OCI-LY3 (cell line): ENCODE measurements at regions not wholly inside any gene's neighbourhood (a gene's known extent, or its start where the extent isn't known, plus 50 kb on each side); places are given as distances from the start of the nearest gene placed in this dataset.

Experiments used
- H2AFZ ChIP-seq: fragments of 200-600, 300-600 bp; shearing (Covaris generic); 2 replicates; pipeline ENCODE4 v1.6.0; 2014; ENCODE audit warnings: antibody characterized with exemption, low read depth, low read length
- H3K27ac ChIP-seq: fragments of 200-600, 300-600 bp; sonication (generic); 2 replicates; pipeline ENCODE4 v1.5.1; 2014; ENCODE audit warnings: mild to moderate bottlenecking, low read length, moderate library complexity, mixed read lengths
- H3K27me3 ChIP-seq: fragments of 200-600, 300-600 bp; sonication (generic); 2 replicates; pipeline ENCODE4 v1.6.1; 2014; ENCODE audit warnings: low read depth, low read length, mixed read lengths
- H3K36me3 ChIP-seq: fragments of 200-600, 300-600 bp; sonication (generic); replicated peaks from 2 replicates; pipeline ENCODE3; 2014; ENCODE audit warnings: low read depth, low read length, mixed read lengths
- H3K4me1 ChIP-seq: fragments of 300-600, 200-600 bp; sonication (generic); 2 replicates; pipeline ENCODE4 v1.6.1; 2014; ENCODE audit warnings: low read length, mixed read lengths
- H3K4me2 ChIP-seq: fragments of 200-600, 300-600 bp; sonication (generic); 2 replicates; pipeline ENCODE4 v1.6.1; 2014; ENCODE audit warnings: low read length, mixed read lengths
- H3K4me3 ChIP-seq: fragments of 300-600, 200-600 bp; sonication (generic); 2 replicates; pipeline ENCODE4 v1.5.1; 2014; ENCODE audit warnings: antibody characterized with exemption, mild to moderate bottlenecking, low read length, moderate library complexity
- H3K79me2 ChIP-seq: fragments of 300-600, 200-600 bp; shearing (Covaris generic); 2 replicates; pipeline ENCODE4 v1.6.1; 2014; ENCODE audit warnings: mild to moderate bottlenecking, low read length, mixed read lengths
- H3K9ac ChIP-seq: fragments of 300-600, 200-600 bp; shearing (Covaris generic); 2 replicates; pipeline ENCODE4 v1.6.0; 2014; ENCODE audit warnings: mild to moderate bottlenecking, low read length, moderate library complexity
- H3K9me3 ChIP-seq: fragments of 200-600, 300-600 bp; shearing (Covaris generic); 2 replicates; pipeline ENCODE4 v1.6.1; 2014; ENCODE audit warnings: low read length, mixed read lengths; ENCODE audit not compliant: insufficient read depth
- H4K20me1 ChIP-seq: fragments of 200-600, 300-600 bp; sonication (generic); 2 replicates; pipeline ENCODE4 v1.6.1; 2016; ENCODE audit warnings: low read length, mixed read lengths; ENCODE audit not compliant: insufficient read depth
- EZH2phosphoT487 ChIP-seq: fragments of 200-600 bp; shearing (Covaris generic); IDR thresholded peaks from 2 replicates; pipeline ENCODE4 v1.6.1; 2018; ENCODE audit warnings: antibody characterized with exemption, mixed run types, low read depth
- TF ChIP-seq, protein P1 (sequence below): fragments of 200-600, 300-600 bp; sonication (generic); IDR thresholded peaks from 2 replicates; pipeline ENCODE4 v1.5.1; 2014; ENCODE audit warnings: antibody characterized with exemption, low read length, low read depth

DNA sequence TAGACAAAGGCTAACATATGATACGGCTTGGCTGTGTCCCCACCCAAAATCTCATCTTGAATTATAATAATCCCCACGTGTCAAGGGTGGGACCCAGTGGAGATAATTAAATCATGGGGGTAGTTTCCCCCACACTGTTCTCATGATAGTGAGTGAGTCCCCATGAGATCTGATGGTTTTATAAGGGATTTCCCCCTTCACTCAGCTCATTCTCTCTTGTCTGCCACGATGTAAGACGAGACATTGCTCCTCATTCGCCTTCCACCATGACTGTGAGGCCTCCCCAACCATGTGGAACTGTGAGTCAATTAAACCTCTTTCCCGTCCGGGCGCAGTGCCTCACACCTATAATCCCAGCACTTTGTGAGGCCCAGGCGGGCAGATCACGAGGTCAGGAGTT lies 143.5 kb downstream of the RXFP2 start:
- H3K27ac ChIP-seq, result no peak overlapping the region
- no peak overlapping the region for H2AFZ ChIP-seq
- no peaks in the 10 kb centered on the region for H3K36me3 ChIP-seq
- H3K27me3 ChIP-seq, result peaks cover 13% of the 10 kb centered on the region
- H4K20me1 ChIP-seq, result no peaks in the 10 kb centered on the region
- H3K4me1 ChIP-seq, result peaks cover 28% of the 10 kb centered on the region
- H3K4me3 ChIP-seq, result no peak overlapping the region
- H3K4me2 ChIP-seq, result no peak overlapping the region
- TF ChIP-seq EZH2phosphoT487, result no peak
- TF ChIP-seq, protein P1, sequence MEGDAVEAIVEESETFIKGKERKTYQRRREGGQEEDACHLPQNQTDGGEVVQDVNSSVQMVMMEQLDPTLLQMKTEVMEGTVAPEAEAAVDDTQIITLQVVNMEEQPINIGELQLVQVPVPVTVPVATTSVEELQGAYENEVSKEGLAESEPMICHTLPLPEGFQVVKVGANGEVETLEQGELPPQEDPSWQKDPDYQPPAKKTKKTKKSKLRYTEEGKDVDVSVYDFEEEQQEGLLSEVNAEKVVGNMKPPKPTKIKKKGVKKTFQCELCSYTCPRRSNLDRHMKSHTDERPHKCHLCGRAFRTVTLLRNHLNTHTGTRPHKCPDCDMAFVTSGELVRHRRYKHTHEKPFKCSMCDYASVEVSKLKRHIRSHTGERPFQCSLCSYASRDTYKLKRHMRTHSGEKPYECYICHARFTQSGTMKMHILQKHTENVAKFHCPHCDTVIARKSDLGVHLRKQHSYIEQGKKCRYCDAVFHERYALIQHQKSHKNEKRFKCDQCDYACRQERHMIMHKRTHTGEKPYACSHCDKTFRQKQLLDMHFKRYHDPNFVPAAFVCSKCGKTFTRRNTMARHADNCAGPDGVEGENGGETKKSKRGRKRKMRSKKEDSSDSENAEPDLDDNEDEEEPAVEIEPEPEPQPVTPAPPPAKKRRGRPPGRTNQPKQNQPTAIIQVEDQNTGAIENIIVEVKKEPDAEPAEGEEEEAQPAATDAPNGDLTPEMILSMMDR, result no peak
- H3K9me3 ChIP-seq, result no peaks in the 10 kb centered on the region
- no peaks in the 10 kb centered on the region for H3K79me2 ChIP-seq
- H3K9ac ChIP-seq, result no peak overlapping the region

DNA sequence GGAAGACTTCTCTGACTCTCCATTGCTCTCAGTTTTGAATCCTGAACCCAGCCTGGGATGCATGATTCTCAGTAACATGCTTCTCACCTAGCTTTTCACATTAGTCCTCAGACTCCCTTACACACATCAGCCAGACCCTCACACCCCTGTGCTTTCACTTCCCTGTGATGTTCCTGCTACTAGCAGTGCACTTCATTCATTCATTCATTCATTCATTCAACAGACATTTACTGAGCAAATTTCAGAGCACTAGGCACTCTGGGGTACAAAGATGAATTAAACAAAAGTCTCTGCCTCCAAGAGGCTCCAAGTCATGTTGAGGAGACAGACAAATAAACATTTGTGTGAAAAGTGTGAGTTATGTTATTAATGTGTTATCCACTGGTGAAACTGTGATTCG lies 145.2 kb downstream of the RXFP2 start:
- Histone ChIP-seq H3K4me3 (no peak overlapping the region), H3K9me3 (no peaks in the 10 kb centered on the region), H3K4me2 (no peak overlapping the region), H3K4me1 (peaks cover 26% of the 10 kb centered on the region), H4K20me1 (no peaks in the 10 kb centered on the region), H3K27me3 (peaks cover 22% of the 10 kb centered on the region), H3K79me2 (no peaks in the 10 kb centered on the region), H3K27ac (no peak overlapping the region), H3K36me3 (no peaks in the 10 kb centered on the region), H3K9ac (no peak overlapping the region), H2AFZ (no peak overlapping the region)
- TF ChIP-seq, protein P1, result no peak
- TF ChIP-seq EZH2phosphoT487, result no peak

DNA sequence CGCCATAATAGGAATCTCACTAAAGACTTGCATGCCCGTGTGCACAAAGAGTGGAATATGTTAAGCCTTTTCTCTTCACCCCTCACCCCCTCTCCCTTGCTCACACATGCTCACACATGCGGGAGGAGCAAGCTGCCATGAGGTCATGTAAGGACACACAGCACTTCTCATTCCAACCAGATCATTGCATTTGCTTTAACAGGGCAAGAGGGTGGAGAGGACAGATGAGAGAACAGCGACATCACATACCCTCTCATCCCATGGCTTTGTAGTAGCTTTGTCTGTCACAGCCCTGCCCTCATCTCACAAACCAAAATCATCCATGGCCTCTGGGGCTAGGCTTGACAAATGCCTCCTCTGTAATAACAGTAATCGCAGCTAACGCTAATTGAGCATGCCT lies 145.6 kb upstream of the FRY start:
- Histone ChIP-seq H3K4me2 (no peak overlapping the region), H3K27ac (no peak overlapping the region), H3K79me2 (no peaks in the 10 kb centered on the region), H2AFZ (no peak overlapping the region), H4K20me1 (no peaks in the 10 kb centered on the region), H3K27me3 (peaks cover 22% of the 10 kb centered on the region), H3K9me3 (no peaks in the 10 kb centered on the region), H3K36me3 (no peaks in the 10 kb centered on the region), H3K9ac (no peak overlapping the region), H3K4me3 (no peak overlapping the region), H3K4me1 (peaks cover 20% of the 10 kb centered on the region)
- no peak for TF ChIP-seq EZH2phosphoT487
- TF ChIP-seq, protein P1, result no peak

DNA sequence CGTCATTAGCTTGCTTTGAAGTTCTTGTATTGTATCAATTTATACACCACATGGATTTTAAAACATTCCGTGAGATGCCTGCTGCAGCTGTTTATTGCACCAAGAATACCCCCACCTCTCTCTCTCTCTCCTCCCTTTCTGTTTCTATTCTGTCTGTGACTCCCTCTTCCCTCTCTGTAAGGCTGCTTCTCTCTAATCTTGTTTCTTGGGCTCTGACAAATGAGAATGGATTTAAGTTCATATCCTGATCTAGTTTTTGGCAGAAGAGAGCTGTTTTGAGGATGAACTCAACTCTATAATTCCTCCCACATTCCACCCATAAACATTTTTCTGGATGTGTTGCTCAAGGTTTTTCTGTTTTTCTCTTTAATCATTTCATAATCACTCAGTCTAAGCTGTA lies 144.3 kb upstream of the FRY start:
- H2AFZ ChIP-seq, result no peak overlapping the region
- no peaks in the 10 kb centered on the region for H3K9me3 ChIP-seq
- peaks cover 7% of the 10 kb centered on the region for H3K4me1 ChIP-seq
- peaks cover 22% of the 10 kb centered on the region for H3K27me3 ChIP-seq
- no peak overlapping the region for H3K27ac ChIP-seq
- no peaks in the 10 kb centered on the region for H3K79me2 ChIP-seq
- H3K4me2 ChIP-seq, result no peak overlapping the region
- no peaks in the 10 kb centered on the region for H4K20me1 ChIP-seq
- TF ChIP-seq, protein P1, result no peak
- no peak for TF ChIP-seq EZH2phosphoT487
- H3K36me3 ChIP-seq, result no peaks in the 10 kb centered on the region
- H3K9ac ChIP-seq, result no peak overlapping the region
- H3K4me3 ChIP-seq, result no peak overlapping the region
